Stimulated activated CD4-positive, alpha-beta T cell treated with anti-CD3 and anti-CD28 coated beads, Interleukin-12 subunit alpha, Interleukin-12 subunit beta, amount 100 ng/mL, for 4 hours (primary cell): ENCODE measurements at regions not wholly inside any gene's neighbourhood (a gene's known extent, or its start where the extent isn't known, plus 50 kb on each side); places are given as distances from the start of the nearest gene placed in this dataset.

Experiments
- DNase-seq: peaks from one replicate; pipeline ENCODE4 v3.0.0-alpha.2; 2020

- DNase-seq: no peak
Measured at GRCh38 chr1:209367061-209367772, 216.3 kb upstream of the CAMK1G start.

GRCh38 chr1:209368864-209369598, 214.5 kb upstream of the CAMK1G start:
- no peak for DNase-seq

DNA sequence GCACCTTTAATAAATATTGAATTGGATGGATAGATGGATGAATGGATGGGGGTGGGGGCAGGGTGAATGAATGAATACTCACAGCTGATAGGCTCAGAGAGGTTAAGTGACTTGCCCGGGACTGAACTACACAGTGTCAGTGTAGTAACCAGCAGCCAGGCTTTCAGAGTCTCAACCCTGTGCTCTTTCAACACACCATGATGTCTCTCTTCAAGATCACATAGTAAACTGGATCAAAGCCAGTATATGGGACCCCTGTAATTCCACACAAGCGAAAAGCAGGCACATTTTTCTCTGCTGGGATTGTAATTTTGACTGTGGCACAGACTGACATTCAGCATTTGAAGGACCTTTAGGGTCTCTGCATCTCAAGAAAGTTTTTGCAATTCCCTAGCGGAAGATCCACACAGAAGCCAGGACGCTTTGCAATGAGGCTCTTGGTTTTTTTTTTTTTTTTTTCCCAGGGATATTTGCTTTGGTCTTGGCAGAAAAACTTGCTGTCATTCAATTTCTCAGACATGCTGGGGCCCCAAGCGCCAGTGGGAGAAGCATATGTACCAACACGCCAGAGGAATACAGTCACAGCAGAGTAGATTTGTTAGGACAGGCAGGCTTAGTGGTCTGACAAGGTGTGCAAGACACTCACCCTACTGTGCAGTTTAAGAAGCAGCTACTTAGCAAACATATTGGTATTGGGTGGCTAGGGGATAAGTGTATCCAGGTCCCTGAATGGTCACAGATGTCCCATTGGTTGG, 213.1 kb upstream of the CAMK1G start:
- no peak for DNase-seq

GRCh38 chr1:209375097-209375496, 208.4 kb upstream of the CAMK1G start:
- DNase-seq: no peak

GRCh38 chr1:209375671-209376365, 207.7 kb upstream of the CAMK1G start:
- no peak for DNase-seq

DNA sequence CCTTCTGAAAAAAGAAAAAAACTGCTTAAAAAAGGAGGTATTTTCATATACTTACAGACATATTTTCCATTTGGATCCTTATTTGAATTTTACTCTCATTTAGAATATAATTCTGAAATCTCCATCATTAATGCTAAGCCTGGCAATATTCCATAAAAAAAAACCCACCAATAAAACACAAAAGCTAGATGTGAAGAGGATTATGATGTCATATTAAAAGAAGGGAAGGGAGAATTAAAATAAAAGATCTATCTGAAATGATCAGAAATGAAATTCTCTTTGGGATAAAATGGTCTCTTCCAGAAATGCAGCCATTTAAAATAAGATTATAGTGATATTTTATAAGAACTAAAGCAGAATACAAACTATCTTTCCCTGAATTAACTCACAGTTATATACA, 206.7 kb upstream of the CAMK1G start:
- no peak for DNase-seq

GRCh38 chr1:209377995-209378394, 205.5 kb upstream of the CAMK1G start:
- no peak for DNase-seq

GRCh38 chr1:209379280-209379679, 204.2 kb upstream of the CAMK1G start:
- no peak for DNase-seq

- DNase-seq: no peak
Measured at GRCh38 chr1:209380420-209380819, 203.1 kb upstream of the CAMK1G start.

DNA sequence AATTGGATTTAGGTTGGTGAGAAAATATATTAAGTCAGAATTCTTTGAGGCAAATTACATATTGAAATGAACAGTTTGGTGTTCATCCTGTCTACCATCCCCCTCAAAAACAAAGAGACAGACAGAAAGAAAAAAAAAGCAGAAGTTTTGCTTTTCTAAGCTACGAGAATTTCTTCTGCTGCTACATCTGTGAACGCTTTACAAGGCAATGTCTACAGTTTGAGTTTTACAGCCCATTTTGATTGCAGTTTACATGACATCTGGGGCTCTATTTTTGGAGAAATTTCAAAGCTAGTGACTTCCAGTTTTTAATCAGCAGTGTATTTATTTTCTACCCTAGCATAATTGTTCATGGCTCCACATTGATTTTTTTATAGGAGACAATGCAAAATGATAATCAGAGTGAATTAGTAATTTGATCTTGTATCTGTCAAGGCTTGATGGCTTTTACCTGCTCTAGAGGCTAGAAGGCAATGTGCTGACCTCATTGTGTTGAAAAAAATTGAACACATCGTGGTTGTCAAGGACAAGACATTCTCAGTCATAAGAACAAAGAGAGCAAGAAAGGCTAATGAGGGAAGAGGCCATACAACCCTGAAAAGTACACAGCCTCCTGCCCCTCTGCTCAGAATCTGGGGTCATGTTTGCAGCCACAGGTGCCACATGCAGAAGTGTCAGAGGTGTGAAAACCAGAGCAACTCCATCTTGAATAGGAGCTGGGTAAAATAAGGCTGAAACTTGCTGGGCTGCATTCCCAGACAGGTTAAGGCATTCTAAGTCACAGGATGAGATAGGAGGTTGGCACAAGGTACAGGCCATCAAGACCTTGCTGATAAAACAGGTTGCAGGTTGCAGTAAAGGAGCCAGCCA, 201.0 kb upstream of the CAMK1G start:
- DNase-seq: no peak

DNA sequence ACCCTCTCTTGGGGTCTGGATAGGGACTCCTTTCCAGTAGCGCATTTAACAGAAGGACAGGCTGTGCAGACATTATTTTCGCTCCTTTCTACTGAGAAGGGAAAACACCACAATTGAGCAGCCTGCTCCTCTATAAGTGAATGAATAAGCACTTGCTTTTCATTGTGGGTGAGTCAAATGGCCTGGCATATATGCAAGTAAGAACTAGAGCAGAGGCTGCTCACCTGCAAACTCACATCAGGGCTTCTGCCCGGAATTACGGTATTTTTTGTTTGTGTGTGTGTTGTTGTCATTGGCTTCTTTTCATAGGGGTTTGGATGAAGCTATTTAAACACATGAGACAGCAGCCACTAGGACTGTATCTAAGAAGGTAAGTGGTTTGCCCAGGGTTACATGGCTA, 200.1 kb upstream of the CAMK1G start:
- no peak for DNase-seq

GRCh38 chr1:209383907-209384709, 199.4 kb upstream of the CAMK1G start:
- no peak for DNase-seq

DNA sequence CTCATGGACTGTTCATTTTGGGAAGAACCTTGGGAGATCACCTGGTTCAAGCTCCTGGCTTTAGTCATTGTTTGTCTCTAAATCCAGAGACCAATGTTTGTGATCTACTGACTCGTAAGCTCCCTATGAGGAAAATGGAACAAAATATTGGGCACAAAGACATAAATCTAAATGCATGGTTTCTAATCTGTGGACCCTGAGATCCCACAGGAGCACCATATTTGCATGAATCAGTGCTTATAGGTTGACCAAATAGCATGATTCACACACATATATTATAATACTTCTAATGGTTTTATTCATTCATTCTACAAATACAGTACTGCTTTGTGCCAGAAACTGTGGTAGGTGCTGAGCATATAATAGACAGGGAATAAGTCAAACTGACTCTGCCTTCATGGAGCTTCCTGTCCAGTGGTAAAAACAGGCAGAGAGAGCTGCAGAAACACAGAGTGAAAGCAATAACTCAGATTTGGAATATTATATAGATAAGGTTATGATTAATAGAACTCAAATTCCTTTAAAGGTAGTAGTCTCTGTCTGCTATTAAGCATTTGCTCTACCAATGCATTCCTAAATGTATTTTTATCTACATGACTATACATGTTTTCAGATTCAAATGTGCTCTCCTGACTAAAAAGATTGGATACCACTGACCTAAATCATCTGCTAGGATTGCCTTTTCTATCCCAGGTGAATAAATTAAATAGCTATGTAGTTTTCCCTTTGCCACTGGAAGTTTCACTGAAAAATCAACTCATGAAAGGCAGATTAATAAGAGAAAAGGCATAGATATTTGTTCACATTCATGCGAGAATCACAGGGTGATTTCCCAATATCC, 198.6 kb upstream of the CAMK1G start:
- no peak for DNase-seq

DNA sequence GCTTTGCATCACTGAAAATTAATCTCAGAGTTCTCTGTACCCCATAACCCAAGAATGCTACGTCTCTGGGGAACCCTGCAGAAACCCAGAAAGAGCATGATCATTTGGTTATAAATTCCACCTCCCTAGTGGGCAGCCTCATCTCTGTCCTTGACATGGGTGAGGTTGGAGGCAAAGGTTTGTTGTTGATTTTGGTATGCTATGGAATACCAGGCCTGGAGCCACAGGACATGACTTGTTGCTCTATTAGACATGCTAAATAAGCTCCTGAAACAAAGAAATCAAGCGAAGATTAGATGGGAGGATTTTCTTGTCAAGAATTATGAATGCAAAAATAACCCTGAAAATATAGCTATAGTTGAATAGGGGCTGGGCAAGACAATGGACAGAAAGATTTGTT, 197.4 kb upstream of the CAMK1G start:
- DNase-seq: no peak

- no peak for DNase-seq
Measured at GRCh38 chr1:209387271-209387968, 196.1 kb upstream of the CAMK1G start.

DNA sequence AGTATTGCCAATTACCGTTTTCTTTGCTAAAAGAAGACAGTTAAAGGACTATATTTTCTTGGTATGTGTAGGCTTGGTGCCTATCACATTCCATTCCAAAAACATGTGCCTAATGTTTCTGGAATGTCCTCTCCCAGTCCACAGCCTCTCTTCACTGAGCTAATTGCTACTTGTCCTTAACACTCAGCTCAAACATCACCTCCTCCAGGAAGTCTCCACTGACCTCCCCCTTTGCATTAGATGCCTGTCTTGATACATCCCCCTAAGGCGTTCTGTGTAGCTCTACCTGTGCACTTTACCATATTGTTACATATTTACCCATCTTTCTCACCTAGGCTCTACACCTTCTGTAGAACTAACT, 195.6 kb upstream of the CAMK1G start:
- no peak for DNase-seq

DNA sequence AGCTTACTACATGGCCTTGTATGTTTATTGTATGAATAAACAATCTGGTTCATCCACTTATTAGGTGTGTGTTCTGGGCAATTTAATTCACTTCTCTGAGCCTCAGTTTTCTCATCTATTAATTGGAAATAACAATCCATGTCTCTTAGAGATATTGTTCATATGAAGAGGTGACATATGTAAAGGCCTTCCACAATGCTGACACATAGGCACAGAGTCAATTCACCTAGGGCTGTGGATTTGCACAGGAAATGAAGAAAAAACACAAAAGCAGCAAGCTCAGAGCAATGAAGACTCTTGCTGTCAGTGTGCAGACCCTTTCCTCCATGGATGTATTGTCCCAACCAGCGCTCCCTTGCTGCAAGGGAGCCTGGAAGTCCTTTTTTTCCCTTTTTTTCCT, 195.2 kb upstream of the CAMK1G start:
- no peak for DNase-seq

DNA sequence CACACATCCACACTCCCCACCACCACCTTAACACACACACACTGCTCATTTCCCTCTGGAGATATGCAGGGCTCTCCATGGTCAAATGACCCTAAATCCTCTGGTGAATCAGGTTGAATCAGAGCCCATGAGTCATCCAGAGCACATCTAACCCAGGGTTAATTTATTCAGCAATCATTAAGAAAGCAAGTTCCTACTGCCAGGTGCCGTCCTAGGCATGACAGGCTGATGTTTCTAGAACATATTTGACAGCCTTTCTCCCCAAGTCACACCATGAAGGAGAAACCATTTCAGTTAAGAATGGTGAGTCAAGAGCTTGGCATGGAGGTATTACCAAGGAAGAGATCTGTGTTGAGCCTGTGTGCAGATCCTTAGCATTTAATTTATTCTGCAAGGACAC, 194.3 kb upstream of the CAMK1G start:
- DNase-seq: no peak

DNA sequence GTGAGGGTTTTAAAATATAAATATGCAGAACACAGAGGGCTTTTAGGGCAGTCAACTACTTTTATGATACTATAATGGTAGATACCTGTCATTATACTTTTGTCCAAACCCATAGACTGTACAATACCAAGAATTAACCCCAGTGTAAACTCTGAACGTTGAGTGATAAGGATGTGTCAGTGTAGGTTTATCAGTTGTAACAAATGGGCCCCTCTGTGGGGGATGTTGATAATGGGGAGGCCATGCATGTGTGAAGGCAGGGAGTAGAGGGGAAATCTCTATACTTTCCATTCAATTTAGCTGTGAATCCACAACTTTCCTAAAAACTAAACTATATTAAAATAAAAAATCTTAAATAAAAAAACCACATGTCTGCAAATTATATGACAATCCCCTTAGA, 193.5 kb upstream of the CAMK1G start:
- no peak for DNase-seq

GRCh38 chr1:209390764-209391163, 192.8 kb upstream of the CAMK1G start:
- no peak for DNase-seq
